GM18861 (cell line): ENCODE measurements at regions not wholly inside any gene's neighbourhood (a gene's known extent, or its start where the extent isn't known, plus 50 kb on each side); places are given as distances from the start of the nearest gene placed in this dataset.

Source experiments
- ATAC-seq: cut with Tn5 transposase; IDR thresholded peaks from one replicate; pipeline ENCODE4 v1.9.1; 2021; ENCODE audit not compliant: unreplicated experiment

DNA sequence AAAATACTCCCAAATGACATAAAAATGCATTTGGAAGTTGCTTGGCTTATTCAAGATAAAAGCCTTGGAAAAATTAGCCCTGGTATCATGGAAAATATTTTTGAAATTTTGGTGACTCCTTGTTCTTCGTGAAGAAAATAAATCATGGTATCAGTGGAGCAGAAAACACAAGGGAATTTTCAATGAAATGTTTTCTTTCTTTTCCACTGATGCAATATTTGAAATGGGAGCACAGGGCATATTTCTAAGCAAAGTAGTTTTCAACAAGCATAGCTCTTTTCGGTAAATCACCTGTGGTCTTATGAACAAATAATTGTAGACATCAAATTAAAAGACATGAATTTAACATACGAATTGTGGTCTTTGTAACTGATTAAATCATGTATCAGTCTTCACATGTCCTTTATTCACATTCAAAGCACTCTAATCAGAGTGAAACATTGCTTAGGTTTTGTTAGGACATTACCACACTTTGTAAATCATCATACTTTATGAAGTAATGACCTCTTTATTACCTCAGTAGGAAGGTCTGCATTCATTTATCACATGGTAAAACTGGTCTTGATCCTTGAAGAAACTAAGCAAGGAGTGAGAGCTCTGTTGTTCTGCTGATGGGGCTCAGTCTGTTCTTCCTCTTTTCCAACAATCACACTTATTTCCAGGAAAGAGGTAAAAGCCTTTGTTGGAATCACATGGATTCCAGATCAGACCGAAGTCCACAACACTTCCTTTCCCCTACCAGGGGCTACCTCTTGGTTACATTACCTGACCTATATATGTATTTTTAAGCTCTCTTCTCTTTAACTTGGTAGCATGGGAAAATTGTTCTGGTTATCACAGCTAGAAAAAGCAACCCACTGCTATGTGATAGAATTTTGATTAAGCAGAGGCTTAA is 413.5 kb upstream of the THBS1 start:
- ATAC-seq, result no peak

DNA sequence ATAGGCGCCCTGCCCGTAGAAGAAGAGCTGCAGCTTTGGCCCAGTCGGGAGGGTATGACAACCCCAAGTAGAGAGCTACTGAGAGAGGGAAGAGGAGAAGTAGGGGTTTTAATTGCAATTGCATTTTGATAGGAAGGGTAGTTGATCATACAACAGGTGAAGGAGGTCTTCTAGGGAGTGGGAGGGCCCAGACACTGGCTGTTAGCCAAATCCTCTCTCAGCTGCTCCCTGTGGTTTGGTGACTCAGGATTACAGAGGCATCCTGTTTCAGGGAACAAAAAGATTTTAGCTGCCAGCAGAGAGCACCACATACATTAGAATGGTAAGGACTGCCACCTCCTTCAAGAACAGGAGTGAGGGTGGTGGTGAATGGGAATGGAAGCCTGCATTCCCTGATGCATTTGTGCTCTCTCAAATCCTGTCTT is 408.9 kb upstream of the THBS1 start:
- ATAC-seq, result no peak

DNA sequence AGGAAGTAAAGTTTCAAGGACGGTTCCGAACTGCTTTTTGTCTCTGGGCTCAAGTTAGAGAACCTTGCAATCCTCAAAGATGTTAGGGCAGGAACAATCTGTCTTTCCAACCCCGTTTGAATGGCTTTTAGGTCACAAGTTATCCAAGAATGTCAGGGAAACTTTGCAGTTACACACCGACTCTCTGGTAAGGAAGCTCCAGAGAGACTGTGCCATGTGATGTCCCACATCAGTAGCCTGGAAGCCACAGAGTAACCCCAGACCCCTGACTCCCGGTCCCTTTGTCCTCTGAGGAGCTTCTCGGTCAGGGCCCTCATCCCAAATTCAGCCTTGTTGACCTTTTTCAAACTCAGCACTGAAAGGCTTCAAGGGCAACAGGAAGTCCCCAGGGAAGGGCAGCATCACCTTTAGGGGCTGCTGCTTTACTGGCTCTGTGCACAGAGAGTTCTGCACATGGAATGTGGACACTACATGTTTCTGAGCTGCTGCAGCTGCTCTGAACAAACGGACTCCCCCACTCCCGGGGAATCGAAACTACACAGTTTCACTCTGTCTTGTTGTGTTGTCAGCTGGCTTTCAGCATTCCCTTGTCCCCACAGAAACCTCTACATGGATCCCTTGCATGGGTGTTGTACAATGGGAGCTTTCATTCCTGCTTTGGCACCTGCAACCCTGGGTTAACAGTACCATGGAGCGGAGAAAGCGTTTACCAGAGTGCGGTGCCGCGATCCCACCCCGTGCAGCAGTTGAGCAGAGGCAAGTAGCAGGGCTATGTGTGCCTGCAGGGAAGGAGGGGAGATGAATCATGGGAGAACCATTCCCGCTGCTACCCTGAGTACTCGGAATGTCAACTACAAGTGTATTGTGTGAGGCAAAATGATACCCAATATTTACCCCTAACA is 408.2 kb upstream of the THBS1 start:
- no peak for ATAC-seq

- ATAC-seq, result no peak
These were observed 407.5 kb upstream of the THBS1 start for GRCh38 chr15:39173426-39173825.

DNA sequence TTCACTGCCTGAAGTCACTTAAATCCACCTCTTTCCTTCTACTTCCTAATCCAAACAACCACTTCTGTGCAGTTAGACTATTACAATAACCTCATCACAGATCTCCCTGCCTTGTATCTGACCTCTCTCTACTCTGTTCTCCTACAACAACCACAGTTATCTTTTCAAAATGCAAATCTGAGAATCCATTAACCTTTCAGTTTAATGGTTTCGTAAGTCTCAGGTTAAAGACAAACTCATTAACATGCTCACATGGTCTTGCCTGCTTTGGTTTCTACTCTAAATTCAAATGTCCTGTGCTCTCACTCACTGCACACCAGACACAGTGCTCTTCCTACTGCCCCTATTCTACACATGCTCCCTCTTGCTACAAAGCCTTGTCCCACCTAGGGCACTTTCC is 406.5 kb upstream of the THBS1 start:
- ATAC-seq, result peak; percentile 65

- no peak for ATAC-seq
These were observed 404.8 kb upstream of the THBS1 start for GRCh38 chr15:39176030-39176429.

GRCh38 chr15:39177561-39177960 is 403.3 kb upstream of the THBS1 start:
- ATAC-seq, result no peak

DNA sequence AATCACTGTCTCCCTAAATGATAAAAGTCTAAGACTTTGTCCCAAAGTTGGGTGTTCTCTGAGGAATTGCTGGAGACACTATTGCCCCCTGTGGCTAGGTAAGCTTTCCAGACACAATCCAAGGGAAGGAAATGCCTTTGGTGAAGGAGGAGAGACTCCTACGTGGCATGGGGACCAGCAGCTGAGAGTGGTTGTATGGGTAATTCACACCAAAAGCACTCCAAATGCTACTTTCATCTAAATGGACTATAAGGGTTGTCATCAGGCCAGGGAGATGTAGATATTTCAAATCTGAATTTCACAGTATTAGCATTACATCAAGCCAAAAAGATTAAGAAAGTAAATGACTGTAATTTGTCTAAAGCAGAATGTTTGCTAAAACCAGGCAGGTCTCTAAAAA is 400.8 kb upstream of the THBS1 start:
- no peak for ATAC-seq

DNA sequence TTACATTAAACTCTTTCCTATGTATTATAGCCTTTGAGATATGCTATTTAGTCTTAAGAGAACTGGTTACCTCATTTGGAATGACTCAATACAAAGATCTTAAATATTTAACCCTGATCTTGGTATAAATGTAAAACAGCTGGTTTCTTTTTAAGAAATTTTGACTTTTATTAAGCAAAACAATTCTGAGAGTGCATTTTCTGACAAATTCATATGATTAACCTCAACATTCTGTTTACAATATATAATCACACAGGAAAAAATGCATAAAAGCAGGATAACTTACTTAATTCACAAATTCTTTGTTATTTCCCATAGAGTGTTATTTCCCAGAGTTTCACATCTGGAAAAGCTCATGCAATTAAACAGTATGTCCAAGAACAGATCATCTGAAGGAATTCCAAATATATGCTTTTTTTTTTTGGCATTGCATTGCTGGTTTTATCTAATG is 400.4 kb upstream of the THBS1 start:
- ATAC-seq, result no peak

GRCh38 chr15:39181056-39181747 is 399.7 kb upstream of the THBS1 start:
- no peak for ATAC-seq

- ATAC-seq, result no peak
These were observed 398.9 kb upstream of the THBS1 start for GRCh38 chr15:39181940-39182339.

GRCh38 chr15:39183164-39183881 is 397.6 kb upstream of the THBS1 start:
- ATAC-seq, result no peak

GRCh38 chr15:39184701-39185390 is 396.0 kb upstream of the THBS1 start:
- no peak for ATAC-seq

GRCh38 chr15:39188314-39188713 is 392.6 kb upstream of the THBS1 start:
- ATAC-seq, result no peak

DNA sequence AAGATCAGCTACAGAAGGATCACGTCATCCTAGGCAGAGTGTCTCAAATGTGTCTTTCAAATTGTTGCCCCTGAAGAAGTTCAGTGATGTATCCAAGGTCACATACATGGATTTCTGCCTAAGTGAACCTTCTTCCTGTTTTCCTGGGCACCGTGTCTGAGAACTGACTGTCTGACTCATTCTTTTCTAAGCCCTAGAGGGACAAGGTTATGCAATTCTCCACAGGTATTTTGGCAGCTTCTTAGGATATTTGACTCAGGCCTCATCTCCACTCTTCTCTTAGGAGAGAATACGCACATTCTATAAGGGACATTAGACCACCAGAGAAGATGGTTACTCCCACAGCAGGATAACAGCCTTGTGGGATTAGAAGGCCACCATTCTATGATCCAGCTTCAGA is 391.9 kb upstream of the THBS1 start:
- ATAC-seq, result no peak

GRCh38 chr15:39191871-39192291 is 389.0 kb upstream of the THBS1 start:
- no peak for ATAC-seq

- no peak for ATAC-seq
These were observed 388.5 kb upstream of the THBS1 start for GRCh38 chr15:39192351-39192750.

GRCh38 chr15:39192979-39193560 is 387.8 kb upstream of the THBS1 start:
- no peak for ATAC-seq

- ATAC-seq, result no peak
These were observed 387.3 kb upstream of the THBS1 start for GRCh38 chr15:39193611-39194010.
